ENCODE measurements at regions not wholly inside any gene's neighbourhood (a gene's known extent, or its start where the extent isn't known, plus 50 kb on each side); places are given as distances from the start of the nearest gene placed in this dataset.
"Not testable (repeated sequence)": the region's sequence is repeated elsewhere in the genome, so short reads cannot be mapped to it uniquely, and the experiment has no call there.

- DNase-seq, result no peak
Observed at GRCh38 chr9:90458485-90458884, 184.1 kb downstream of the DIRAS2 start.

GRCh38 chr9:90459321-90459720 is 183.3 kb downstream of the DIRAS2 start:
- no peak for DNase-seq

GRCh38 chr9:90460220-90460619 is 182.4 kb downstream of the DIRAS2 start:
- no peak for DNase-seq

- no peak for DNase-seq
Observed at GRCh38 chr9:90464978-90465377, 177.6 kb downstream of the DIRAS2 start.

- DNase-seq, result no peak
Observed at GRCh38 chr9:90466441-90466840, 176.2 kb downstream of the DIRAS2 start.

- no peak for DNase-seq
Observed at GRCh38 chr9:90469435-90469834, 173.2 kb downstream of the DIRAS2 start.

GRCh38 chr9:90469865-90470387 is 172.7 kb downstream of the DIRAS2 start:
- no peak for DNase-seq

- DNase-seq, result no peak
Observed at GRCh38 chr9:90476058-90476457, 166.6 kb downstream of the DIRAS2 start.

GRCh38 chr9:90477535-90477934 is 165.1 kb downstream of the DIRAS2 start:
- no peak for DNase-seq

- no peak for DNase-seq
Observed at GRCh38 chr9:90478821-90479220, 163.8 kb downstream of the DIRAS2 start.

- no peak for DNase-seq
Observed at GRCh38 chr9:90485028-90485427, 157.6 kb downstream of the DIRAS2 start.

- no peak for DNase-seq
Observed at GRCh38 chr9:90489066-90489465, 153.6 kb downstream of the DIRAS2 start.

- no peak for DNase-seq
Observed at GRCh38 chr9:90499761-90500160, 142.9 kb downstream of the DIRAS2 start.

GRCh38 chr9:90502134-90502533 is 140.5 kb downstream of the DIRAS2 start:
- no peak for DNase-seq

GRCh38 chr9:90504486-90504885 is 138.1 kb downstream of the DIRAS2 start:
- no peak for DNase-seq

- no peak for DNase-seq
Observed at GRCh38 chr9:90505695-90506094, 136.9 kb downstream of the DIRAS2 start.

GRCh38 chr9:90506402-90506801 is 136.2 kb downstream of the DIRAS2 start:
- DNase-seq, result not testable (repeated sequence)

GRCh38 chr9:90507621-90508020 is 135.0 kb downstream of the DIRAS2 start:
- no peak for DNase-seq

GRCh38 chr9:90508940-90509339 is 133.7 kb downstream of the DIRAS2 start:
- no peak for DNase-seq

GRCh38 chr9:90511711-90512110 is 130.9 kb downstream of the DIRAS2 start:
- DNase-seq, result no peak

GRCh38 chr9:90514877-90515276 is 127.7 kb downstream of the DIRAS2 start:
- DNase-seq, result no peak

GRCh38 chr9:90515510-90515909 is 127.1 kb downstream of the DIRAS2 start:
- no peak for DNase-seq

GRCh38 chr9:90517103-90517502 is 125.5 kb downstream of the DIRAS2 start:
- no peak for DNase-seq

GRCh38 chr9:90521811-90522570 is 120.6 kb downstream of the DIRAS2 start:
- no peak for DNase-seq

GRCh38 chr9:90523958-90524357 is 118.7 kb downstream of the DIRAS2 start:
- DNase-seq, result no peak
